Osteoblast (primary cell): ENCODE measurements at regions not wholly inside any gene's neighbourhood (a gene's known extent, or its start where the extent isn't known, plus 50 kb on each side); places are given as distances from the start of the nearest gene placed in this dataset.

Experiments used
- DNase-seq: peaks from one replicate; pipeline ENCODE4 v3.0.0; 2011; ENCODE audit warnings: low spot score, mixed read lengths; ENCODE audit not compliant: insufficient read length; ENCODE audit errors: missing footprints
- H2AFZ ChIP-seq: 2 replicates; pipeline ENCODE4 v1.6.0; 2011; ENCODE audit warnings: mild to moderate bottlenecking, low read length
- H3K27ac ChIP-seq: 2 replicates; pipeline ENCODE4 v1.5.1; 2011; ENCODE audit warnings: mild to moderate bottlenecking, low read depth, low read length, moderate library complexity
- H3K27me3 ChIP-seq: 2 replicates; pipeline ENCODE4 v1.6.0; 2012; ENCODE audit warnings: mild to moderate bottlenecking, control low read depth, inconsistent platforms, low read length, moderate library complexity; ENCODE audit not compliant: insufficient read depth
- H3K36me3 ChIP-seq: 2 replicates; pipeline ENCODE4 v1.5.1; 2011; ENCODE audit warnings: mild to moderate bottlenecking, low read length, control low read depth, moderate library complexity; ENCODE audit not compliant: insufficient read depth
- H3K4me1 ChIP-seq: 2 replicates; pipeline ENCODE4 v1.5.1; 2011; ENCODE audit warnings: mild to moderate bottlenecking, low read length, control low read depth, moderate library complexity; ENCODE audit not compliant: insufficient read depth
- H3K4me2 ChIP-seq: 2 replicates; pipeline ENCODE4 v1.6.0; 2011; ENCODE audit warnings: mild to moderate bottlenecking, low read length; ENCODE audit not compliant: insufficient read depth
- H3K4me3 ChIP-seq: fragments of 200-600 bp; sonication (generic); 3 replicates; pipeline ENCODE4 v1.5.1; 2012; ENCODE audit warnings: mild to moderate bottlenecking, low read length, inconsistent platforms; ENCODE audit not compliant: insufficient read depth
- H3K79me2 ChIP-seq: 2 replicates; pipeline ENCODE4 v1.6.0; 2012; ENCODE audit warnings: mild to moderate bottlenecking, low read length, control low read depth, inconsistent platforms; ENCODE audit not compliant: insufficient read depth
- H3K9me3 ChIP-seq: 2 replicates; pipeline ENCODE4 v1.5.1; 2011; ENCODE audit warnings: low read depth, low read length, control low read depth
- H4K20me1 ChIP-seq: 2 replicates; pipeline ENCODE4 v1.6.0; 2012; ENCODE audit warnings: mild to moderate bottlenecking, low read length, control low read depth; ENCODE audit not compliant: insufficient read depth
- TF ChIP-seq, protein P1 (sequence below): IDR thresholded peaks from 2 replicates; pipeline ENCODE4 v1.5.1; 2011; ENCODE audit warnings: mild to moderate bottlenecking, low read depth, low read length, moderate library complexity; ENCODE audit errors: extremely low read depth

- TF ChIP-seq, protein P1, sequence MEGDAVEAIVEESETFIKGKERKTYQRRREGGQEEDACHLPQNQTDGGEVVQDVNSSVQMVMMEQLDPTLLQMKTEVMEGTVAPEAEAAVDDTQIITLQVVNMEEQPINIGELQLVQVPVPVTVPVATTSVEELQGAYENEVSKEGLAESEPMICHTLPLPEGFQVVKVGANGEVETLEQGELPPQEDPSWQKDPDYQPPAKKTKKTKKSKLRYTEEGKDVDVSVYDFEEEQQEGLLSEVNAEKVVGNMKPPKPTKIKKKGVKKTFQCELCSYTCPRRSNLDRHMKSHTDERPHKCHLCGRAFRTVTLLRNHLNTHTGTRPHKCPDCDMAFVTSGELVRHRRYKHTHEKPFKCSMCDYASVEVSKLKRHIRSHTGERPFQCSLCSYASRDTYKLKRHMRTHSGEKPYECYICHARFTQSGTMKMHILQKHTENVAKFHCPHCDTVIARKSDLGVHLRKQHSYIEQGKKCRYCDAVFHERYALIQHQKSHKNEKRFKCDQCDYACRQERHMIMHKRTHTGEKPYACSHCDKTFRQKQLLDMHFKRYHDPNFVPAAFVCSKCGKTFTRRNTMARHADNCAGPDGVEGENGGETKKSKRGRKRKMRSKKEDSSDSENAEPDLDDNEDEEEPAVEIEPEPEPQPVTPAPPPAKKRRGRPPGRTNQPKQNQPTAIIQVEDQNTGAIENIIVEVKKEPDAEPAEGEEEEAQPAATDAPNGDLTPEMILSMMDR = no peak
- DNase-seq = no peak
- Histone ChIP-seq H3K4me3 (no peak overlapping the region), H3K9me3 (no peaks in the 10 kb centered on the region), H3K4me2 (no peak overlapping the region), H3K27ac (no peak overlapping the region), H3K4me1 (no peaks in the 10 kb centered on the region), H3K27me3 (peaks cover 9% of the 10 kb centered on the region), H3K79me2 (no peaks in the 10 kb centered on the region), H2AFZ (no peak overlapping the region), H3K36me3 (no peaks in the 10 kb centered on the region), H4K20me1 (no peaks in the 10 kb centered on the region)
These were observed 113.6 kb upstream of the IFNGR1 start for GRCh38 chr6:137332637-137333280.

GRCh38 chr6:137323860-137324259 lies 104.7 kb upstream of the IFNGR1 start:
- Histone ChIP-seq H3K4me2 (no peak overlapping the region), H3K36me3 (no peaks in the 10 kb centered on the region), H3K27ac (no peak overlapping the region), H4K20me1 (no peaks in the 10 kb centered on the region), H3K4me3 (no peak overlapping the region), H2AFZ (no peak overlapping the region), H3K79me2 (no peaks in the 10 kb centered on the region), H3K9me3 (no peaks in the 10 kb centered on the region), H3K27me3 (no peaks in the 10 kb centered on the region), H3K4me1 (no peaks in the 10 kb centered on the region)
- DNase-seq = no peak
- TF ChIP-seq, protein P1 = no peak

GRCh38 chr6:137320271-137320670 lies 101.1 kb upstream of the IFNGR1 start:
- no peaks in the 10 kb centered on the region for H3K36me3 ChIP-seq
- H3K79me2 ChIP-seq = no peaks in the 10 kb centered on the region
- H3K27me3 ChIP-seq = peaks cover 7% of the 10 kb centered on the region
- H2AFZ ChIP-seq = no peak overlapping the region
- H4K20me1 ChIP-seq = no peaks in the 10 kb centered on the region
- H3K4me2 ChIP-seq = no peak overlapping the region
- no peaks in the 10 kb centered on the region for H3K4me1 ChIP-seq
- no peak for DNase-seq
- TF ChIP-seq, protein P1 = no peak
- no peak overlapping the region for H3K4me3 ChIP-seq
- H3K27ac ChIP-seq = no peak overlapping the region
- H3K9me3 ChIP-seq = no peaks in the 10 kb centered on the region

- DNase-seq = no peak
- H3K4me2 ChIP-seq = no peak overlapping the region
- peaks cover 8% of the 10 kb centered on the region for H3K4me1 ChIP-seq
- H3K27me3 ChIP-seq = peaks cover 7% of the 10 kb centered on the region
- H3K4me3 ChIP-seq = no peak overlapping the region
- TF ChIP-seq, protein P1 = no peak
- H4K20me1 ChIP-seq = no peaks in the 10 kb centered on the region
- H3K27ac ChIP-seq = no peak overlapping the region
- no peaks in the 10 kb centered on the region for H3K9me3 ChIP-seq
- H3K36me3 ChIP-seq = no peaks in the 10 kb centered on the region
- H2AFZ ChIP-seq = no peak overlapping the region
- H3K79me2 ChIP-seq = no peaks in the 10 kb centered on the region
These were observed 97.4 kb upstream of the IFNGR1 start for GRCh38 chr6:137316626-137317025.
